Lung (tissue), 11 donors: ENCODE measurements at regions not wholly inside any gene's neighbourhood (a gene's known extent, or its start where the extent isn't known, plus 50 kb on each side); places are given as distances from the start of the nearest gene placed in this dataset.

Source experiments
- ATAC-seq: fragments of 200-7000 bp; cut with Tn5 transposase; one replicate; pipeline ENCODE4 v1.9.1; 2020; ENCODE audit warnings: moderate number of reproducible peaks; ENCODE audit not compliant: insufficient read depth, low FRiP score
- DNase-seq, 3 donors: peaks; one replicate each; pipeline ENCODE4 v3.0.0-alpha.2; 2013 to 2017
- H3K27ac ChIP-seq, 2 donors: one replicate each; pipeline ENCODE4 v1.5.1; 2013; ENCODE audit warnings: mild to moderate bottlenecking in 2 of 2, moderate library complexity in 2 of 2, control low read depth in 1 of 2, inconsistent platforms in 1 of 2, low read depth in 1 of 2, low read length in 1 of 2
- H3K27me3 ChIP-seq, 3 donors: one replicate each; pipeline ENCODE4 v1.5.1; 2013; ENCODE audit warnings: low read length in 2 of 3; ENCODE audit not compliant: control insufficient read depth in 3 of 3, insufficient read depth in 3 of 3
- H3K36me3 ChIP-seq, 4 donors: one replicate each; pipeline ENCODE4 v1.5.1; 2013; ENCODE audit warnings: low read length in 4 of 4, mild to moderate bottlenecking in 1 of 4, moderate library complexity in 1 of 4; ENCODE audit not compliant: control insufficient read depth in 4 of 4, insufficient read depth in 4 of 4
- H3K4me1 ChIP-seq, 5 donors: one replicate each; pipeline ENCODE4 v1.5.1; 2013; ENCODE audit warnings: low read length in 5 of 5, mild to moderate bottlenecking in 2 of 5, moderate library complexity in 1 of 5; ENCODE audit not compliant: control insufficient read depth in 5 of 5, insufficient read depth in 5 of 5
- H3K4me3 ChIP-seq: one replicate; pipeline ENCODE4 v1.5.1; 2013; ENCODE audit warnings: mild to moderate bottlenecking, control low read depth, moderate library complexity
- H3K9ac ChIP-seq, 2 donors: one replicate each; pipeline ENCODE4 v1.5.1; 2013; ENCODE audit warnings: low read length in 2 of 2, control low read depth in 1 of 2; ENCODE audit not compliant: insufficient read depth in 1 of 2
- H3K9me3 ChIP-seq, 4 donors: one replicate each; pipeline ENCODE4 v1.5.1; 2013; ENCODE audit warnings: low read length in 3 of 4, mild to moderate bottlenecking in 1 of 4, moderate library complexity in 1 of 4; ENCODE audit not compliant: control insufficient read depth in 4 of 4, insufficient read depth in 3 of 4
- WGBS, 2 donors: extraction: QIAGEN DNeasy Blood & Tissue Kit; methylation state at CpG; one replicate each; pipeline ENCODE4 v1.1.7; 2013; 5-methylcytosine and 5-hydroxymethylcytosine counted together
- TF ChIP-seq, protein P1 (sequence below): IDR thresholded peaks from 2 replicates; pipeline ENCODE4 v1.5.1; 2012; ENCODE audit warnings: mild to moderate bottlenecking; ENCODE audit errors: control extremely low read depth, extremely low read depth
- donor health status: control.
- donor health status: control.
- donor health status: Bipolar disorder and iron deficiency.
- donor health status: healthy.
- donor health status: DM: yes; HTN: yes; CAD: no.

DNA sequence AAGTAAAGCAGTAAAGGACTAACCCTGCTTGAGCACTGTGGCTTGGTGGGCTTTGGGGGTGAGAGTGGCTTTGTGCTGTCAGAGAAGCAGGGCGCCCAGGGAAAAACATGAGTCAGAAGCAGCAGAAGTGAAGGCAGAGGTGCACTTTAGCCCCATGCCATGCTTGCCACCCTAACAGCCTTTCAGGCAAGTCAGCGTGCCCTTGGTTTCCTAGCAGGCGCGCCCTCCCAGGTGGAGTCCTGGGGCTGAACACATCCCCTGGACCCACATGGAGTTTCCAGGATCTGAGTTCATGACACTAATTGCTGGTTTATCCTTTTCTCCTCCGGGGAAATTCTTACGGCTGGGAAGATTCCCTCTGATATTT lies 106.6 kb downstream of the TLR5 start:
- Histone ChIP-seq H3K36me3 (no peaks in the 10 kb centered on the region), H3K4me1 (peaks cover 0 to 3% (median 0%) of the 10 kb centered on the region in 5 donors), H3K27ac (no peak overlapping the region), H3K9ac (no peak overlapping the region), H3K4me3 (no peak overlapping the region), H3K9me3 (no peaks in the 10 kb centered on the region), H3K27me3 (no peaks in the 10 kb centered on the region)
- WGBS, 2 donors, result 92 to 97% methylated on average over 6 of the region's 6 CpGs
- no peak for DNase-seq
- ATAC-seq, result no peak
- TF ChIP-seq, protein P1, sequence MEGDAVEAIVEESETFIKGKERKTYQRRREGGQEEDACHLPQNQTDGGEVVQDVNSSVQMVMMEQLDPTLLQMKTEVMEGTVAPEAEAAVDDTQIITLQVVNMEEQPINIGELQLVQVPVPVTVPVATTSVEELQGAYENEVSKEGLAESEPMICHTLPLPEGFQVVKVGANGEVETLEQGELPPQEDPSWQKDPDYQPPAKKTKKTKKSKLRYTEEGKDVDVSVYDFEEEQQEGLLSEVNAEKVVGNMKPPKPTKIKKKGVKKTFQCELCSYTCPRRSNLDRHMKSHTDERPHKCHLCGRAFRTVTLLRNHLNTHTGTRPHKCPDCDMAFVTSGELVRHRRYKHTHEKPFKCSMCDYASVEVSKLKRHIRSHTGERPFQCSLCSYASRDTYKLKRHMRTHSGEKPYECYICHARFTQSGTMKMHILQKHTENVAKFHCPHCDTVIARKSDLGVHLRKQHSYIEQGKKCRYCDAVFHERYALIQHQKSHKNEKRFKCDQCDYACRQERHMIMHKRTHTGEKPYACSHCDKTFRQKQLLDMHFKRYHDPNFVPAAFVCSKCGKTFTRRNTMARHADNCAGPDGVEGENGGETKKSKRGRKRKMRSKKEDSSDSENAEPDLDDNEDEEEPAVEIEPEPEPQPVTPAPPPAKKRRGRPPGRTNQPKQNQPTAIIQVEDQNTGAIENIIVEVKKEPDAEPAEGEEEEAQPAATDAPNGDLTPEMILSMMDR, result no peak

DNA sequence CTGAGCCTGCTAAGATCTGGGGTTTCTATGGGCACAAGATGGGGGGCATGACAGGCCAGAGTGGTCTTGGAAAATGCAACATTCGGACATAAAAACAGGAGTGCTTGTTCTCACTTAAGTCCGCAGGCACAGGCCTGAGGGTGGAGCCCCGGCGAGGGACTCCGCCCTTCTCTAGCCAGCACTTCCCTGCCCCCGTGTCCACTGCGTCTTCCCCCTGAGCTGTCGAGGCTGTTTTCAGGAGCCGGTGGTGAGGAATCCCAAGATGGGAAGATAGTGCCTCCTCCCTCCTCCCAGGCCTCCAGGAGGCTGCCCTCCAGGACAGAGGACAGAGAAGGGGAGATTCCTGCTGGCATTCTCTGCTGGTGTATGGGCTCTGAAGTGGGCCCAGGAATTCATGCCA lies 105.2 kb downstream of the TLR5 start:
- WGBS, 2 donors, result 73 to 77% methylated on average over 9 of the region's 9 CpGs
- no peak for DNase-seq
- H3K4me3 ChIP-seq, result no peak overlapping the region
- H3K9ac ChIP-seq, result no peak overlapping the region
- no peaks in the 10 kb centered on the region for H3K9me3 ChIP-seq
- no peaks in the 10 kb centered on the region for H3K27me3 ChIP-seq
- TF ChIP-seq, protein P1, result no peak
- no peak for ATAC-seq
- H3K36me3 ChIP-seq, result no peaks in the 10 kb centered on the region
- H3K4me1 ChIP-seq, result peaks cover 0 to 7% (median 0%) of the 10 kb centered on the region in 5 donors
- H3K27ac ChIP-seq, result no peak overlapping the region

DNA sequence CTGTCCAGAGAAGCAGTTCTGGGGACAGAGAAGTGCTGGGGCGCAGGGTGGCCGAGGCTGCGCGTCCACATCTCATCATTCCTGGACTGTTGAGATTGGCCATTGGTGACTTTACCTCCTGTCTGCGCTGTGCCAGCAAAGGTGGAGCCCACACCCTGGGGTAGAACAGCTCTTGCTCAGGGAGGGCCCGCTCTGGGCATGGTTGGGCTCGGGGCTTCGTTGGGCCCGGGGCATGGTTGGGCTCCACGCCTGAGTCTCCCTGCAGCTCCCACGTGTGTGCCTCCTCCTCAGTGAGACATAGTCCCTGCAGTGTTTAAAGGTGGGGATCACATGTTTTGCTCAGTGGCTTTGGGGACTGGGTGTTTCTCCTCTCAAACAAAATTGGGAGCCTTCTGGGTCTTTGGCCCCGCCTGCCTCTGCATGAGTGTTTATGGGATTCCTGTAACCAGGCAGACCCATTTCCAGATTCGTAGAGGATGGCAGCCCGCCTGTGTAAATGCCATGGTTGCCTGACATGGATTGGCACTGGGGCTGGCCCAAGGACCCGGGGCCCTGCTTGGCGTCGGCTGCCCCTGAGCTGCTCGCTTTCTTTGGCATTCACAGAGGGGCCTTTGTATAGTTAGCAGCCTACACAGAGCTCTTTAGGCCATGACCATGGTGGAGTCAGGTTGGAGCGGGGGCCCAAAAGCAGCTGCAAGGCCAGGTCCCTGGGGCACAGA lies 104.6 kb downstream of the TLR5 start:
- H3K4me3 ChIP-seq, result no peak overlapping the region
- ATAC-seq (no peak), DNase-seq (no peak)
- 95 to 98% methylated on average over 19 of the region's 19 CpGs for WGBS, 2 donors
- TF ChIP-seq, protein P1, result no peak
- peaks cover 0 to 7% (median 0%) of the 10 kb centered on the region in 5 donors for H3K4me1 ChIP-seq
- H3K9me3 ChIP-seq, result no peaks in the 10 kb centered on the region
- no peaks in the 10 kb centered on the region for H3K36me3 ChIP-seq
- no peak overlapping the region for H3K9ac ChIP-seq
- no peak overlapping the region for H3K27ac ChIP-seq
- no peaks in the 10 kb centered on the region for H3K27me3 ChIP-seq

DNA sequence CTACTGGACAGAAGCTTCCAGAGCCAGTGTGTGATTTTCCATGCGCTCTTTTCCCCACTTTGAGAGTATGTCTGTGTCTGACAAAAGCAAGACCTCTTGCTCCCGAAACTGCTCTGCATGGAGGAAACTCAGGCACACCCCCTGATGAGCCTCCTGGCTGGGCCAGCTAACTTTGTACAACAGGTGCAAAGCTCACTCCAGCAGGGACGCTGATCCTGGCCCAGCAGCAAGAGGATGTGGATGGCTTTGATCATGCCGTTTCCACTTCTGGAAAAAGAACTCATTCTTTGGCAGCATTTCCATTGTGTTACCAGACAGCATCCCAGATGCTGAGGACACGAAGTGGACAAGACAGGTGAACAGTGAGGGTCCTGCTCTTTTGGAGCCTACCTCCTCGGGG lies 103.1 kb downstream of the TLR5 start:
- Histone ChIP-seq H3K4me3 (no peak overlapping the region), H3K36me3 (no peaks in the 10 kb centered on the region), H3K9me3 (peaks cover 0 to under 1% (median 0%) of the 10 kb centered on the region in 4 donors), H3K4me1 (peaks cover 0 to 7% (median 0%) of the 10 kb centered on the region in 5 donors), H3K27me3 (no peaks in the 10 kb centered on the region), H3K9ac (no peak overlapping the region), H3K27ac (no peak overlapping the region)
- ATAC-seq, result no peak
- TF ChIP-seq, protein P1, result no peak
- DNase-seq, result no peak
- WGBS, 2 donors, result 76 to 81% methylated on average over 6 of the region's 6 CpGs
